HepG2 (cell line): ENCODE measurements at regions not wholly inside any gene's neighbourhood (a gene's known extent, or its start where the extent isn't known, plus 50 kb on each side); places are given as distances from the start of the nearest gene placed in this dataset.

Source experiments
- ATAC-seq: fragments of 200-7000 bp; cut with Tn5 transposase; 3 replicates; pipeline ENCODE4 v1.9.1; 2020; ENCODE audit warnings: mild to moderate bottlenecking, moderate library complexity
- BruUV-seq: library from RNA; stranded (reverse); fragments of 400-500 nt; replicated peaks from 2 replicates; lab custom pipeline; 2021; lab: Mats Ljungman, UMichigan
- CTCF ChIA-PET: fragments of 300-600 bp; formaldehyde crosslinking; extraction: SDS; loops from one replicate; lab custom pipeline; 2021; ENCODE audit warnings: low total read pairs, inconsistent platforms, low intra/inter-chr PET ratio; lab: Yijun Ruan, JAX
- POLR2A ChIA-PET: fragments of 350-600 bp; sonication (Branson Sonifier 250); formaldehyde crosslinking; loops from one replicate; lab custom pipeline; 2020; ENCODE audit warnings: antibody characterized with exemption, inconsistent platforms; lab: Yijun Ruan, JAX
- DNase-seq: peaks from one replicate; pipeline ENCODE4 v3.0.0-alpha.2; 2015; ENCODE audit warnings: low spot score
- FAIRE-seq: peaks from 3 replicates; lab custom pipeline; 2011; peaks lifted over from hg19 to GRCh38; lab: Jason Lieb, UNC
- H2AFZ ChIP-seq: one replicate; pipeline ENCODE4 v1.6.1; 2011; ENCODE audit warnings: low read length, inconsistent platforms
- H3K27ac ChIP-seq: fragments of 300-600 bp; 3 replicates; pipeline ENCODE4 v1.8.0; 2011; ENCODE audit warnings: mixed run types, mild to moderate bottlenecking, mixed read lengths, low read length, inconsistent platforms; ENCODE audit not compliant: insufficient read depth; ENCODE audit errors: extremely low read length
- H3K27me3 ChIP-seq, 2 experiments: fragments of 200-600 bp in 1 of 2; 2 replicates in 1 of 2; 3 replicates in 1 of 2; pipeline versions ENCODE4 v1.6.0 to v1.8.0; 2011; ENCODE audit warnings: low read length in 2 of 2, mild to moderate bottlenecking in 2 of 2, moderate library complexity in 2 of 2, inconsistent platforms in 1 of 2; ENCODE audit not compliant: insufficient read depth in 2 of 2, control insufficient read depth in 1 of 2
- H3K36me3 ChIP-seq, 2 experiments: fragments of 200-600 bp in 1 of 2; replicated peaks in 1 of 2; 2 replicates in 1 of 2; 3 replicates in 1 of 2; pipeline versions ENCODE4 v1.5.1 to v1.8.0; 2011; ENCODE audit warnings: low read length in 2 of 2, inconsistent platforms in 1 of 2; ENCODE audit not compliant: insufficient read depth in 2 of 2, control insufficient read depth in 1 of 2
- H3K4me1 ChIP-seq: 2 replicates; pipeline ENCODE4 v1.5.1; 2012; ENCODE audit warnings: low read length, inconsistent platforms; ENCODE audit not compliant: insufficient read depth
- H3K4me2 ChIP-seq: 2 replicates; pipeline ENCODE4 v1.6.0; 2011; ENCODE audit warnings: low read depth, low read length, inconsistent platforms
- H3K4me3 ChIP-seq, 3 experiments: fragments of 200-600 bp in 1 of 3; sonication (generic), shearing (Covaris generic) in 1 of 3; replicated peaks in 1 of 3; 2 replicates each; pipeline ENCODE4 v1.5.1; 2011 to 2016; ENCODE audit warnings: low read length in 3 of 3, inconsistent platforms in 2 of 3, low read depth in 2 of 3, mild to moderate bottlenecking in 2 of 3, control low read depth in 1 of 3, mixed read lengths in 1 of 3; ENCODE audit not compliant: insufficient read depth in 1 of 3
- H3K79me2 ChIP-seq: one replicate; pipeline ENCODE4 v1.6.1; 2011; ENCODE audit warnings: low read length, inconsistent platforms; ENCODE audit not compliant: insufficient read depth
- H3K9ac ChIP-seq: 2 replicates; pipeline ENCODE4 v1.6.0; 2011; ENCODE audit warnings: mild to moderate bottlenecking, low read depth, low read length, inconsistent platforms; ENCODE audit not compliant: insufficient read depth
- H3K9me3 ChIP-seq: 2 replicates; pipeline ENCODE4 v1.5.1; 2012; ENCODE audit warnings: mild to moderate bottlenecking, low read length
- H4K20me1 ChIP-seq: 2 replicates; pipeline ENCODE4 v1.6.0; 2011; ENCODE audit warnings: inconsistent platforms, mild to moderate bottlenecking, low read length, moderate library complexity; ENCODE audit not compliant: insufficient read depth
- AGO2 ChIP-seq: fragments of 200-400 bp; formaldehyde crosslinking; optimal IDR thresholded peaks from 2 replicates; pipeline ENCODE3; 2017; ENCODE audit warnings: mild to moderate bottlenecking, low read depth, low read length, moderate library complexity
- CC2D1A ChIP-seq: sonication (generic); formaldehyde crosslinking; IDR thresholded peaks from 2 replicates; pipeline ENCODE4 v1.8.1; 2023; ENCODE audit warnings: mild to moderate bottlenecking, missing genetic modification reagents
- CEBPB ChIP-seq: IDR thresholded peaks from 2 replicates; pipeline ENCODE4 v1.6.1; 2011; ENCODE audit warnings: low read depth, low read length, improper control_type of control experiment, borderline replicate concordance
- FOXC1 ChIP-seq: sonication (generic); formaldehyde crosslinking; IDR thresholded peaks from 2 replicates; pipeline ENCODE4 v1.8.0; 2022; ENCODE audit warnings: mild to moderate bottlenecking, missing genetic modification reagents, borderline replicate concordance
- FOXM1 ChIP-seq: sonication (generic); formaldehyde crosslinking; IDR thresholded peaks from 2 replicates; pipeline ENCODE4 v1.5.0; 2020; ENCODE audit warnings: missing genetic modification reagents
- GMEB2 ChIP-seq: IDR thresholded peaks from 2 replicates; pipeline ENCODE4 v1.6.1; 2016; ENCODE audit warnings: missing biosample characterization, missing genetic modification reagents, low read depth
- HNRNPK ChIP-seq: fragments of 200-400 bp; formaldehyde crosslinking; IDR thresholded peaks from 2 replicates; pipeline ENCODE4 v1.6.1; 2018; ENCODE audit warnings: low read length, low read depth, moderate library complexity, mild to moderate bottlenecking; ENCODE audit not compliant: poor library complexity, severe bottlenecking
- MYPOP ChIP-seq: sonication (generic); formaldehyde crosslinking; IDR thresholded peaks from 2 replicates; pipeline ENCODE4 v1.8.1; 2023; ENCODE audit warnings: mild to moderate bottlenecking, moderate library complexity, missing genetic modification reagents
- POLR2AphosphoS2 ChIP-seq: IDR thresholded peaks from 2 replicates; pipeline ENCODE4 v1.6.1; 2011; ENCODE audit warnings: low read depth, low read length, improper control_type of control experiment
- ZMYM3 ChIP-seq: sonication (generic); formaldehyde crosslinking; IDR thresholded peaks from 2 replicates; pipeline ENCODE4 v1.5.1; 2020; ENCODE audit warnings: mild to moderate bottlenecking, missing genetic modification reagents
- ZNF460 ChIP-seq: sonication (generic); formaldehyde crosslinking; IDR thresholded peaks from 2 replicates; pipeline ENCODE4 v1.5.1; 2020; ENCODE audit warnings: missing genetic modification reagents, mild to moderate bottlenecking, borderline replicate concordance
- ZNF503 ChIP-seq: sonication (generic); formaldehyde crosslinking; IDR thresholded peaks from 2 replicates; pipeline ENCODE4 v1.4.0; 2020; ENCODE audit warnings: missing genetic modification reagents
- WGBS: methylation state at CpG from one replicate; pipeline ENCODE4 v1.1.6; 2017; ENCODE audit warnings: low lambda C conversion rate; 5-methylcytosine and 5-hydroxymethylcytosine counted together
- in situ Hi-C: cut with HindIII; loops from 2 replicates; pipeline ENCODE4 v1.10.0; 2017; ENCODE audit warnings: low pct_unique_long_range_greater_than_20kb; ENCODE audit not compliant: extremely low pct_ligation_motif_present
- intact Hi-C: fragments of 100-400 bp; cut with micrococcal nuclease; formaldehyde crosslinking; loops from one replicate; pipeline ENCODE4 v1.10.0; 2022; ENCODE audit not compliant: unreplicated experiment

- H4K20me1 ChIP-seq: no peaks in the 10 kb centered on the region
- POLR2A ChIA-PET: no interaction called here
- H3K79me2 ChIP-seq: no peaks in the 10 kb centered on the region
- no peak overlapping the region for H3K4me2 ChIP-seq
- H3K36me3 ChIP-seq: no peaks in the 10 kb centered on the region
- in situ Hi-C loops (no loop called here), intact Hi-C loops (loop anchor here (10.0 kb wide), 1 partner anchor 332 kb away; no protein-coding TSS in a partner anchor)
- BruUV-seq: no TSS peak
- ATAC-seq: no peak
- no peak overlapping the region for H3K4me3 ChIP-seq
- no peak overlapping the region for H2AFZ ChIP-seq
- H3K27ac ChIP-seq: no peak overlapping the region
- H3K4me1 ChIP-seq: no peaks in the 10 kb centered on the region
- DNase-seq: no peak
- 5% methylated on average over 5 of the region's 5 CpGs for WGBS
- no peak overlapping the region for H3K9ac ChIP-seq
- CTCF ChIA-PET: no interaction called here
- TF ChIP-seq MYPOP (CRISPR knock-in tag) (no peak), POLR2AphosphoS2 (no peak), CC2D1A (CRISPR knock-in tag) (no peak), FOXC1 (CRISPR knock-in tag) (no peak), ZNF503 (no peak), HNRNPK (no peak), ZMYM3 (CRISPR knock-in tag) (no peak), FOXM1 (CRISPR knock-in tag) (no peak), ZNF460 (no peak), GMEB2 (CRISPR knock-in tag) (no peak), AGO2 (no peak), CEBPB (no peak)
- no peak for FAIRE-seq
- H3K27me3 ChIP-seq: no peaks in the 10 kb centered on the region
- peaks cover 95% of the 10 kb centered on the region for H3K9me3 ChIP-seq
Observed at GRCh38 chr19:28122734-28123133, 1090.2 kb downstream of the UQCRFS1 start.
